ENCODE measurements at regions not wholly inside any gene's neighbourhood (a gene's known extent, or its start where the extent isn't known, plus 50 kb on each side); places are given as distances from the start of the nearest gene placed in this dataset.
"Not testable (repeated sequence)": the region's sequence is repeated elsewhere in the genome, so short reads cannot be mapped to it uniquely, and the experiment has no call there.

GRCh38 chr16:64718486-64718885, 403.4 kb downstream of the CDH11 start:
- DNase-seq, result no peak

- DNase-seq, result no peak
These were observed 404.0 kb downstream of the CDH11 start for GRCh38 chr16:64717871-64718270.

GRCh38 chr16:64715624-64716023, 406.2 kb downstream of the CDH11 start:
- no peak for DNase-seq

- no peak for DNase-seq
These were observed 409.8 kb downstream of the CDH11 start for GRCh38 chr16:64712026-64712425.

GRCh38 chr16:64711596-64711995, 410.3 kb downstream of the CDH11 start:
- DNase-seq, result no peak

- no peak for DNase-seq
These were observed 410.8 kb downstream of the CDH11 start for GRCh38 chr16:64711026-64711425.

- DNase-seq, result no peak
These were observed 416.4 kb downstream of the CDH11 start for GRCh38 chr16:64705443-64705842.

GRCh38 chr16:64704386-64704785, 417.5 kb downstream of the CDH11 start:
- no peak for DNase-seq

- DNase-seq, result no peak
These were observed 419.4 kb downstream of the CDH11 start for GRCh38 chr16:64702415-64702814.

- no peak for DNase-seq
These were observed 421.2 kb downstream of the CDH11 start for GRCh38 chr16:64700628-64701027.

GRCh38 chr16:64696866-64697265, 425.0 kb downstream of the CDH11 start:
- DNase-seq, result no peak

GRCh38 chr16:64695684-64696083, 426.2 kb downstream of the CDH11 start:
- DNase-seq, result no peak

- DNase-seq, result no peak
These were observed 427.9 kb downstream of the CDH11 start for GRCh38 chr16:64693946-64694345.

- DNase-seq, result no peak
These were observed 434.1 kb downstream of the CDH11 start for GRCh38 chr16:64687786-64688185.

- DNase-seq, result no peak
These were observed 434.7 kb downstream of the CDH11 start for GRCh38 chr16:64687123-64687522.

GRCh38 chr16:64679976-64680690, 441.7 kb downstream of the CDH11 start:
- DNase-seq, result no peak

GRCh38 chr16:64669573-64669972, 452.3 kb downstream of the CDH11 start:
- no peak for DNase-seq

GRCh38 chr16:64667334-64667877, 454.5 kb downstream of the CDH11 start:
- DNase-seq, result no peak

- not testable (repeated sequence) for DNase-seq
These were observed 459.6 kb downstream of the CDH11 start for GRCh38 chr16:64662312-64662711.

GRCh38 chr16:64659866-64660265, 462.0 kb downstream of the CDH11 start:
- DNase-seq, result no peak

GRCh38 chr16:64657316-64658011, 464.4 kb downstream of the CDH11 start:
- no peak for DNase-seq

GRCh38 chr16:64656471-64656870, 465.4 kb downstream of the CDH11 start:
- no peak for DNase-seq

- DNase-seq, result no peak
These were observed 467.7 kb downstream of the CDH11 start for GRCh38 chr16:64654178-64654577.

- no peak for DNase-seq
These were observed 473.6 kb downstream of the CDH11 start for GRCh38 chr16:64648282-64648681.

All from suppressor macrophage treated with lipopolysaccharide for 1 hour (primary cell).